ENCODE measurements at regions not wholly inside any gene's neighbourhood (a gene's known extent, or its start where the extent isn't known, plus 50 kb on each side); places are given as distances from the start of the nearest gene placed in this dataset.

GRCh38 chr13:110991991-110992508, 77.2 kb upstream of the ANKRD10 start:
- TF ChIP-seq NFRKB (IDR thresholded peaks at IDR 0.05): no peak
- TF ChIP-seq BHLHE40 (IDR thresholded peaks at IDR 0.05; ENCODE audit: borderline replicate concordance): no peak
- TF ChIP-seq FOXK2 (IDR thresholded peaks at IDR 0.05): no peak
- no peak for TF ChIP-seq SUZ12 (IDR thresholded peaks at IDR 0.05)
- no peak for TF ChIP-seq LEF1 (IDR thresholded peaks at IDR 0.05; ENCODE audit: borderline replicate concordance)
- no peak for TF ChIP-seq ZNF384 (IDR thresholded peaks at IDR 0.05)

All from HEK293T (cell line).